Lung (tissue), 11 donors: ENCODE measurements at regions not wholly inside any gene's neighbourhood (a gene's known extent, or its start where the extent isn't known, plus 50 kb on each side); places are given as distances from the start of the nearest gene placed in this dataset.
"Not testable (repeated sequence)": the region's sequence is repeated elsewhere in the genome, so short reads cannot be mapped to it uniquely, and the experiment has no call there.

Experiments
- ATAC-seq: fragments of 200-7000 bp; cut with Tn5 transposase; one replicate; pipeline ENCODE4 v1.9.1; 2020; ENCODE audit warnings: moderate number of reproducible peaks; ENCODE audit not compliant: insufficient read depth, low FRiP score
- DNase-seq, 3 donors: peaks; one replicate each; pipeline ENCODE4 v3.0.0-alpha.2; 2013 to 2017
- H3K27ac ChIP-seq, 2 donors: one replicate each; pipeline ENCODE4 v1.5.1; 2013; ENCODE audit warnings: mild to moderate bottlenecking in 2 of 2, moderate library complexity in 2 of 2, control low read depth in 1 of 2, inconsistent platforms in 1 of 2, low read depth in 1 of 2, low read length in 1 of 2
- H3K27me3 ChIP-seq, 3 donors: one replicate each; pipeline ENCODE4 v1.5.1; 2013; ENCODE audit warnings: low read length in 2 of 3; ENCODE audit not compliant: control insufficient read depth in 3 of 3, insufficient read depth in 3 of 3
- H3K36me3 ChIP-seq, 4 donors: one replicate each; pipeline ENCODE4 v1.5.1; 2013; ENCODE audit warnings: low read length in 4 of 4, mild to moderate bottlenecking in 1 of 4, moderate library complexity in 1 of 4; ENCODE audit not compliant: control insufficient read depth in 4 of 4, insufficient read depth in 4 of 4
- H3K4me1 ChIP-seq, 5 donors: one replicate each; pipeline ENCODE4 v1.5.1; 2013; ENCODE audit warnings: low read length in 5 of 5, mild to moderate bottlenecking in 2 of 5, moderate library complexity in 1 of 5; ENCODE audit not compliant: control insufficient read depth in 5 of 5, insufficient read depth in 5 of 5
- H3K4me3 ChIP-seq: one replicate; pipeline ENCODE4 v1.5.1; 2013; ENCODE audit warnings: mild to moderate bottlenecking, control low read depth, moderate library complexity
- H3K9ac ChIP-seq, 2 donors: one replicate each; pipeline ENCODE4 v1.5.1; 2013; ENCODE audit warnings: low read length in 2 of 2, control low read depth in 1 of 2; ENCODE audit not compliant: insufficient read depth in 1 of 2
- H3K9me3 ChIP-seq, 4 donors: one replicate each; pipeline ENCODE4 v1.5.1; 2013; ENCODE audit warnings: low read length in 3 of 4, mild to moderate bottlenecking in 1 of 4, moderate library complexity in 1 of 4; ENCODE audit not compliant: control insufficient read depth in 4 of 4, insufficient read depth in 3 of 4
- CTCF ChIP-seq: IDR thresholded peaks from 2 replicates; pipeline ENCODE4 v1.5.1; 2012; ENCODE audit warnings: mild to moderate bottlenecking; ENCODE audit errors: control extremely low read depth, extremely low read depth
- WGBS, 2 donors: extraction: QIAGEN DNeasy Blood & Tissue Kit; methylation state at CpG; one replicate each; pipeline ENCODE4 v1.1.7; 2013; 5-methylcytosine and 5-hydroxymethylcytosine counted together
- donor health status: control.
- donor health status: control.
- donor health status: Bipolar disorder and iron deficiency.
- donor health status: healthy.
- donor health status: DM: yes; HTN: yes; CAD: no.

- ATAC-seq = no peak
- Histone ChIP-seq H3K27me3 (no peaks in the 10 kb centered on the region), H3K4me3 (no peak overlapping the region), H3K27ac (no peak overlapping the region), H3K9ac (no peak overlapping the region), H3K36me3 (no peaks in the 10 kb centered on the region), H3K4me1 (peaks cover 0 to 15% (median 4%) of the 10 kb centered on the region in 5 donors), H3K9me3 (no peaks in the 10 kb centered on the region)
- TF ChIP-seq CTCF = no peak
- no peak for DNase-seq
- 83 to 88% methylated on average over 8 of the region's 8 CpGs for WGBS, 2 donors
These were observed 257.1 kb downstream of the EFCAB11 start for GRCh38 chr14:89697281-89698060.

- peaks cover 0 to 2% (median 0%) of the 10 kb centered on the region in 5 donors for H3K4me1 ChIP-seq
- H3K27me3 ChIP-seq = no peaks in the 10 kb centered on the region
- H3K9ac ChIP-seq = no peak overlapping the region
- DNase-seq (no peak), ATAC-seq (no peak)
- no peak for TF ChIP-seq CTCF
- no peaks in the 10 kb centered on the region for H3K36me3 ChIP-seq
- no peak overlapping the region for H3K27ac ChIP-seq
- no peaks in the 10 kb centered on the region for H3K9me3 ChIP-seq
- no peak overlapping the region for H3K4me3 ChIP-seq
- 84 to 92% methylated on average over 2 of the region's 2 CpGs for WGBS, 2 donors
These were observed 258.7 kb downstream of the EFCAB11 start for GRCh38 chr14:89695846-89696245.

GRCh38 chr14:89690139-89690538 is 264.4 kb downstream of the EFCAB11 start:
- no peak overlapping the region for H3K9ac ChIP-seq
- no peak overlapping the region for H3K27ac ChIP-seq
- no peaks in the 10 kb centered on the region for H3K36me3 ChIP-seq
- no peak overlapping the region for H3K4me3 ChIP-seq
- H3K27me3 ChIP-seq = no peaks in the 10 kb centered on the region
- no peak for TF ChIP-seq CTCF
- WGBS, 2 donors = 69 to 75% methylated on average over 7 of the region's 7 CpGs
- ATAC-seq (no peak), DNase-seq (no peak)
- no peaks in the 10 kb centered on the region for H3K4me1 ChIP-seq
- no peaks in the 10 kb centered on the region for H3K9me3 ChIP-seq

- H3K27me3 ChIP-seq, H3K9me3 ChIP-seq, ATAC-seq, DNase-seq, H3K27ac ChIP-seq, H3K4me3 ChIP-seq, H3K36me3 ChIP-seq, H3K9ac ChIP-seq, H3K4me1 ChIP-seq: not testable (repeated sequence)
- 88 to 94% methylated on average over 7 of the region's 7 CpGs for WGBS, 2 donors
These were observed 264.8 kb downstream of the EFCAB11 start for GRCh38 chr14:89689711-89690110.
